Peyer's patch (tissue), 4 donors: ENCODE measurements at regions not wholly inside any gene's neighbourhood (a gene's known extent, or its start where the extent isn't known, plus 50 kb on each side); places are given as distances from the start of the nearest gene placed in this dataset.

Experiments used
- CTCF ChIP-seq, 6 experiments: fragments of 450-650 bp in 4 of 6; fragments of 200-600 bp in 2 of 6; sonication (generic) in 1 of 6; IDR thresholded peaks; one replicate each; pipeline ENCODE4 v1.5.1; 2017 to 2019; ENCODE audit warnings: antibody characterized with exemption in 6 of 6, mild to moderate bottlenecking in 3 of 6, moderate library complexity in 1 of 6
- POLR2A ChIP-seq, 2 donors: fragments of 450-650 bp; IDR thresholded peaks; one replicate each; pipeline ENCODE4 v1.5.1; 2017; ENCODE audit warnings: antibody characterized with exemption in 2 of 2, mild to moderate bottlenecking in 2 of 2, moderate library complexity in 2 of 2

- TF ChIP-seq CTCF (IDR thresholded peaks at IDR 0.05) (no peak), POLR2A (IDR thresholded peaks at IDR 0.05) (no peak)
These were observed 754.6 kb downstream of the BRD1 start for GRCh38 chr22:49072996-49073645.
